IMR-90 (cell line): ENCODE measurements at regions not wholly inside any gene's neighbourhood (a gene's known extent, or its start where the extent isn't known, plus 50 kb on each side); places are given as distances from the start of the nearest gene placed in this dataset.

Source experiments
- ATAC-seq: fragments of 200-7000 bp; cut with Tn5 transposase; 2 replicates; pipeline ENCODE4 v1.9.1; 2020; ENCODE audit warnings: low read depth, mild to moderate bottlenecking, moderate library complexity
- BruUV-seq: library from RNA; stranded (reverse); fragments of 400-500 nt; replicated peaks from 2 replicates; lab custom pipeline; 2021; lab: Mats Ljungman, UMichigan
- CTCF ChIA-PET: fragments of 300-600 bp; formaldehyde crosslinking; extraction: SDS; loops from one replicate; lab custom pipeline; 2021; ENCODE audit warnings: antibody characterized with exemption; lab: Yijun Ruan, JAX
- POLR2A ChIA-PET: fragments of 300-600 bp; sonication (Branson Sonifier 250); formaldehyde crosslinking; loops from one replicate; lab custom pipeline; 2022; ENCODE audit warnings: antibody characterized with exemption; ENCODE audit not compliant: unreplicated experiment; lab: Charles Lee
- DNase-seq: peaks from one replicate; pipeline ENCODE4 v3.0.0; 2013
- H2AFZ ChIP-seq: replicated peaks from 2 replicates; pipeline ENCODE3; 2013; ENCODE audit warnings: low read length, mild to moderate bottlenecking; ENCODE audit not compliant: poor library complexity
- H2AK5ac ChIP-seq: 2 replicates; pipeline ENCODE4 v1.6.1; 2013; ENCODE audit warnings: low read depth, low read length, inconsistent platforms
- H2AK9ac ChIP-seq: replicated peaks from 2 replicates; pipeline ENCODE3; 2013; ENCODE audit warnings: mild to moderate bottlenecking, low read depth, low read length, moderate library complexity; ENCODE audit not compliant: poor library complexity
- H2BK120ac ChIP-seq: 2 replicates; pipeline ENCODE4 v1.6.1; 2013; ENCODE audit warnings: low read depth, low read length, inconsistent platforms
- H2BK15ac ChIP-seq: 3 replicates; pipeline ENCODE4 v1.6.1; 2013; ENCODE audit warnings: low read depth, low read length, inconsistent platforms
- H2BK20ac ChIP-seq: 2 replicates; pipeline ENCODE4 v1.6.1; 2013; ENCODE audit warnings: low read depth, mild to moderate bottlenecking, inconsistent platforms, low read length, moderate library complexity
- H2BK5ac ChIP-seq: 2 replicates; pipeline ENCODE4 v1.6.1; 2013; ENCODE audit warnings: mild to moderate bottlenecking, low read depth, low read length, inconsistent platforms; ENCODE audit not compliant: poor library complexity, severe bottlenecking
- H3K14ac ChIP-seq: replicated peaks from 2 replicates; pipeline ENCODE4 v1.6.1; 2013; ENCODE audit warnings: low read depth, low read length, inconsistent platforms
- H3K18ac ChIP-seq: 2 replicates; pipeline ENCODE4 v1.6.1; 2013; ENCODE audit warnings: low read depth, low read length, control low read depth
- H3K23ac ChIP-seq: 2 replicates; pipeline ENCODE4 v1.6.1; 2013; ENCODE audit warnings: low read depth, low read length, inconsistent platforms
- H3K27ac ChIP-seq: 2 replicates; pipeline ENCODE4 v1.5.1; 2013; ENCODE audit warnings: mild to moderate bottlenecking, control low read depth, low read length; ENCODE audit not compliant: insufficient read depth
- H3K27me3 ChIP-seq: 2 replicates; pipeline ENCODE4 v1.6.1; 2013; ENCODE audit warnings: low read length; ENCODE audit not compliant: control insufficient read depth, insufficient read depth
- H3K36me3 ChIP-seq: 2 replicates; pipeline ENCODE4 v1.6.1; 2013; ENCODE audit warnings: low read length, mixed read lengths; ENCODE audit not compliant: control insufficient read depth, insufficient read depth
- H3K4ac ChIP-seq: 2 replicates; pipeline ENCODE4 v1.6.1; 2013; ENCODE audit warnings: low read depth, low read length, inconsistent platforms
- H3K4me1 ChIP-seq: 2 replicates; pipeline ENCODE4 v1.6.1; 2013; ENCODE audit warnings: low read length, mixed read lengths; ENCODE audit not compliant: control insufficient read depth, insufficient read depth
- H3K4me2 ChIP-seq: 2 replicates; pipeline ENCODE4 v1.6.1; 2013; ENCODE audit warnings: low read depth, mild to moderate bottlenecking, control low read depth, low read length, moderate library complexity
- H3K4me3 ChIP-seq: 2 replicates; pipeline ENCODE4 v1.5.1; 2013; ENCODE audit warnings: low read depth, mild to moderate bottlenecking, control low read depth, low read length, moderate library complexity; ENCODE audit not compliant: insufficient read depth
- H3K56ac ChIP-seq: 2 replicates; pipeline ENCODE4 v1.6.1; 2013; ENCODE audit warnings: low read length, inconsistent platforms; ENCODE audit not compliant: insufficient read depth; ENCODE audit errors: extremely low read depth
- H3K79me1 ChIP-seq, 2 experiments: 2 replicates each; pipeline ENCODE4 v1.6.1; 2013; ENCODE audit warnings: low read length in 2 of 2, inconsistent platforms in 1 of 2, low read depth in 1 of 2
- H3K9ac ChIP-seq: 2 replicates; pipeline ENCODE4 v1.6.1; 2013; ENCODE audit warnings: low read depth, low read length, control low read depth
- H3K9me1 ChIP-seq: 2 replicates; pipeline ENCODE4 v1.6.1; 2013; ENCODE audit warnings: low read length, inconsistent platforms; ENCODE audit not compliant: insufficient read depth
- H3K9me3 ChIP-seq: 2 replicates; pipeline ENCODE4 v1.6.1; 2013; ENCODE audit warnings: low read length; ENCODE audit not compliant: control insufficient read depth, insufficient read depth
- H4K20me1 ChIP-seq: 2 replicates; pipeline ENCODE4 v1.6.1; 2013; ENCODE audit warnings: low read length, inconsistent platforms; ENCODE audit not compliant: insufficient read depth
- H4K5ac ChIP-seq: 2 replicates; pipeline ENCODE4 v1.6.1; 2013; ENCODE audit warnings: mild to moderate bottlenecking, low read depth, low read length, control low read depth
- H4K8ac ChIP-seq, 2 experiments: 2 replicates each; pipeline ENCODE4 v1.6.1; 2013; ENCODE audit warnings: low read depth in 2 of 2, low read length in 2 of 2, control low read depth in 1 of 2, inconsistent platforms in 1 of 2
- H4K91ac ChIP-seq: 2 replicates; pipeline ENCODE4 v1.6.1; 2013; ENCODE audit warnings: low read depth, low read length, inconsistent platforms; ENCODE audit not compliant: insufficient read depth
- BHLHE40 ChIP-seq: fragments of 150-350 bp; IDR thresholded peaks from 2 replicates; pipeline ENCODE4 v1.6.1; 2016; ENCODE audit warnings: mild to moderate bottlenecking, low read depth, low read length
- CEBPB ChIP-seq: IDR thresholded peaks from 2 replicates; pipeline ENCODE4 v1.6.1; 2012; ENCODE audit warnings: low read depth, low read length, improper control_type of control experiment
- FOS ChIP-seq: fragments of 150-350 bp; IDR thresholded peaks from 2 replicates; pipeline ENCODE4 v1.6.1; 2016; ENCODE audit warnings: low read depth, low read length
- MAFK ChIP-seq: IDR thresholded peaks from 2 replicates; pipeline ENCODE4 v1.6.1; 2012; ENCODE audit warnings: low read depth, low read length, improper control_type of control experiment
- POLR2A ChIP-seq: IDR thresholded peaks from 2 replicates; pipeline ENCODE4 v1.6.1; 2012; ENCODE audit warnings: mild to moderate bottlenecking, low read depth, low read length
- WGBS, 2 experiments: methylation state at CpG; one replicate each; pipeline versions ENCODE4 v1.1.5 to v1.1.7; 2013; ENCODE audit warnings: missing lambda C conversion rate in 2 of 2; ENCODE audit not compliant: insufficient read length in 1 of 2; ENCODE audit errors: extremely low coverage in 2 of 2; 5-methylcytosine and 5-hydroxymethylcytosine counted together
- dilution Hi-C: fragments of 300-500 bp; cut with HindIII; formaldehyde crosslinking; loops from one replicate; pipeline ENCODE4 v1.14.3; 2018; ENCODE audit warnings: low sequenced_read_pairs; ENCODE audit not compliant: unreplicated experiment
- in situ Hi-C: fragments of 300-500 bp; cut with MboI; formaldehyde crosslinking; loops from 3 replicates; pipeline ENCODE4 v1.14.3; 2019; ENCODE audit warnings: low sequenced_read_pairs, inconsistent platforms, mixed read lengths
- intact Hi-C: fragments of 100-400 bp; cut with micrococcal nuclease; formaldehyde crosslinking; loops from 2 replicates; pipeline ENCODE4 v1.10.0; 2022
- TF ChIP-seq, protein P1 (sequence below): conservative IDR thresholded peaks from 2 replicates; pipeline ENCODE4 v1.5.1; 2012; ENCODE audit warnings: mild to moderate bottlenecking, low read depth, low read length, improper control_type of control experiment

DNA sequence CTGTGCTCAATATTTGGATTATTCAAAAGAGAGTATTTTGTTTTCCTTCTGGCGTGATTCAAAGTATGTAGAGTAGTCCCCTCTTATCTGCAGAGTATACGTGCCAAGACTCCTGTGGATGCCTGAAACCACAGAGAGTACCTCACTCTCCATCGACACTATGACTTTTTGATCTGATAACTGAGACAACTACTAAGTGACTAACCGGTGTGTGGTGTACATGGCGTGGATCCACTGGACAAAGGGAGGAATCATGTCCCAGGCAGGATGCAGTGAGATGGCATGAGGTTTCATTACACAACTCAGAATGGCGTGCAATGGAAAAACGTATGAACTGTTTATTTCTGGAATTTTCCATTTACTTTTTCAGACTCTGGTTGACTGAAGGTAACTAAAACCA, 112.2 kb upstream of the PDE7B start:
- no peaks in the 10 kb centered on the region for H3K79me1 ChIP-seq
- peak overlapping the region; percentile 67 for H3K14ac ChIP-seq
- H4K8ac ChIP-seq: peak overlapping the region in 1 of 2 experiments; percentile 73; a peak in 2 of 4 replicates
- ChIA-PET POLR2A (no interaction called here), CTCF (interaction anchor here (0.6 kb wide), 1 partner anchor 199 kb away, joined by 5 read pairs; no protein-coding TSS in a partner anchor)
- in situ Hi-C loops: no loop called here
- H3K9me3 ChIP-seq: no peaks in the 10 kb centered on the region
- H3K18ac ChIP-seq: peak overlapping the region; percentile 27
- H2BK5ac ChIP-seq: peak overlapping the region; percentile 93
- H3K27me3 ChIP-seq: no peaks in the 10 kb centered on the region
- H3K23ac ChIP-seq: no peak overlapping the region
- ATAC-seq: peak; percentile 90
- H2AFZ ChIP-seq: peak overlapping the region; percentile 89
- H2BK120ac ChIP-seq: peak overlapping the region; percentile 43
- peak overlapping the region; percentile 35 for H3K4me2 ChIP-seq
- H3K9ac ChIP-seq: no peak overlapping the region
- dilution Hi-C loops: no loop called here
- H3K9me1 ChIP-seq: 0 out of 2 replicates have a peak, but pooled peaks cover 2% of the 10 kb centered on the region
- H4K5ac ChIP-seq: peak overlapping the region; percentile 3; the same call in 1 of the 2 replicates
- no peak overlapping the region for H2AK9ac ChIP-seq
- no peaks in the 10 kb centered on the region for H3K36me3 ChIP-seq
- intact Hi-C loops: loop anchor here (10.0 kb wide), 1 partner anchor 486 kb away; no protein-coding TSS in a partner anchor
- peak overlapping the region; percentile 49 for H2BK20ac ChIP-seq
- peak overlapping the region; percentile 23; the same call in 1 of the 3 replicates for H2BK15ac ChIP-seq
- TF ChIP-seq CEBPB (peak; percentile 91), MAFK (0 out of 2 replicates have a peak, but pooled peaks have one; percentile 12), FOS (peak; percentile 49; the same call in 1 of the 2 replicates), POLR2A (no peak), BHLHE40 (peak; percentile 54; the same call in 1 of the 2 replicates)
- TF ChIP-seq, protein P1, sequence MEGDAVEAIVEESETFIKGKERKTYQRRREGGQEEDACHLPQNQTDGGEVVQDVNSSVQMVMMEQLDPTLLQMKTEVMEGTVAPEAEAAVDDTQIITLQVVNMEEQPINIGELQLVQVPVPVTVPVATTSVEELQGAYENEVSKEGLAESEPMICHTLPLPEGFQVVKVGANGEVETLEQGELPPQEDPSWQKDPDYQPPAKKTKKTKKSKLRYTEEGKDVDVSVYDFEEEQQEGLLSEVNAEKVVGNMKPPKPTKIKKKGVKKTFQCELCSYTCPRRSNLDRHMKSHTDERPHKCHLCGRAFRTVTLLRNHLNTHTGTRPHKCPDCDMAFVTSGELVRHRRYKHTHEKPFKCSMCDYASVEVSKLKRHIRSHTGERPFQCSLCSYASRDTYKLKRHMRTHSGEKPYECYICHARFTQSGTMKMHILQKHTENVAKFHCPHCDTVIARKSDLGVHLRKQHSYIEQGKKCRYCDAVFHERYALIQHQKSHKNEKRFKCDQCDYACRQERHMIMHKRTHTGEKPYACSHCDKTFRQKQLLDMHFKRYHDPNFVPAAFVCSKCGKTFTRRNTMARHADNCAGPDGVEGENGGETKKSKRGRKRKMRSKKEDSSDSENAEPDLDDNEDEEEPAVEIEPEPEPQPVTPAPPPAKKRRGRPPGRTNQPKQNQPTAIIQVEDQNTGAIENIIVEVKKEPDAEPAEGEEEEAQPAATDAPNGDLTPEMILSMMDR: no peak
- BruUV-seq: no TSS peak
- peak overlapping the region; percentile 9; the same call in 1 of the 2 replicates for H3K4ac ChIP-seq
- H4K91ac ChIP-seq: peak overlapping the region; percentile 21; the same call in 1 of the 2 replicates
- no peak overlapping the region for H2AK5ac ChIP-seq
- peak overlapping the region; percentile 53 for H3K27ac ChIP-seq
- H4K20me1 ChIP-seq: no peaks in the 10 kb centered on the region
- no peak overlapping the region for H3K56ac ChIP-seq
- DNase-seq: peak; percentile 95
- WGBS, 2 experiments: no CpG with 5 or more reads among the region's 7 CpGs
- H3K4me1 ChIP-seq: no peaks in the 10 kb centered on the region
- peak overlapping the region; percentile 16; the same call in 1 of the 2 replicates for H3K4me3 ChIP-seq
